NCI-H1092 (cell line): ENCODE measurements at regions not wholly inside any gene's neighbourhood (a gene's known extent, or its start where the extent isn't known, plus 50 kb on each side); places are given as distances from the start of the nearest gene placed in this dataset.

Experiments used
- DNase-seq: peaks from one replicate; lab custom pipeline; 2025; lab: John Stamatoyannopoulos, UW

DNA sequence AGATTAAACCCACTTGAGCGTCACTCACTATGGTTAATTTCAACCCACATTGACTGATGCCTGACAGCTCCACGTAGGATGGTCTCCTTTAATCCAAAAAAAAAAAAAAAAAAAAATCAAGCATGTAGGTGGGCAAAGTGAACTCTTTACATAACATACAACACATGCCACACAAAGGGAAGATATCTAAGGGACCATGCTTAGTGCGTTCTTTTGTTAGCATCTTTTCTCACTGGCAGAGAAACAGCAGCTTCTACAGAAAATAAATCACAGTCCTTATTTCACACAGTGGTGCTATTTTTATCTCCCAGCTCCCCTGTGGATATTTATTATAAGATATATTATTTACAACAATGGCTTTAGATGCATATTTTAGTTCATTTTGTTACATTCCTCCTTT is 652.0 kb upstream of the CELF2 start:
- no peak for DNase-seq

DNA sequence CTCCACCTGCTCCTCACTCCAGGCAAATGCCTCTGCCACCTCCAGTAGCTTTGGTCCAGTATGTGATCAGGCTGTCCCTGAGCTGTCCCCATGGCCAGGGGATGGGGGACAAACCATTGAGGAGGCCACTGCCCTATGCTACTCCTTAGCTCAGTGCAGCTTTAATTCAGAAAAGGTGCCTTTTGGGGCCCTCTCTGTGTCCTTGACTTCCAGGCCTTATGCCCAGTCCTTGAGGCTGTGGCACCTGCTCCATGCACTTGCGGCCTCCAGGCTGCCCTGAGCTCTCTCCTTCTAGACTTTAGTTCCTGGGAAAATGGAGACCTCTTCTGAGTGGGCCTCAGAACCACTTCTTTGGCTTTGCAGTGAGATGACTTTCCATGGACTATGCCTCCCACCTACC is 650.8 kb upstream of the CELF2 start:
- DNase-seq = no peak

GRCh38 chr10:10367264-10367663 is 650.4 kb upstream of the CELF2 start:
- no peak for DNase-seq

- no peak for DNase-seq
Observed at GRCh38 chr10:10368951-10369576, 648.6 kb upstream of the CELF2 start.

DNA sequence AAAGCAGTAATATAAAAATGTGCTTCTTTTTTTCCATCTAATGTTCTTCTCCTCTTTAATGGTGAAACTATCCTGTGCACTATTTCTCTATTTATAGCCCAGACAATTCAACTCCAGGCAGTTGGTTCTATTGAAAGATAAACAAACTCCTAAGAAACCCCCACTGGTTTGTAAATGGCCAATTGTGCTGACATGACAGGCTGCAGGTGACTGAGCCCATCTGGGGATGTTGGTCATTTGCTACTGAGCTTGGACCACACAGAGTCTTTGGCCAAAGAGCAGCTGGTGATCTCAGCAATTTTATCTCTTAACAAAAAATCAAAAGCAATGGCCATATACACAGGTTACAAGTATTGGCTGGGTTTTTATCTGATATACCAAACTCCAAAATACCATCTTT is 631.8 kb upstream of the CELF2 start:
- no peak for DNase-seq

DNA sequence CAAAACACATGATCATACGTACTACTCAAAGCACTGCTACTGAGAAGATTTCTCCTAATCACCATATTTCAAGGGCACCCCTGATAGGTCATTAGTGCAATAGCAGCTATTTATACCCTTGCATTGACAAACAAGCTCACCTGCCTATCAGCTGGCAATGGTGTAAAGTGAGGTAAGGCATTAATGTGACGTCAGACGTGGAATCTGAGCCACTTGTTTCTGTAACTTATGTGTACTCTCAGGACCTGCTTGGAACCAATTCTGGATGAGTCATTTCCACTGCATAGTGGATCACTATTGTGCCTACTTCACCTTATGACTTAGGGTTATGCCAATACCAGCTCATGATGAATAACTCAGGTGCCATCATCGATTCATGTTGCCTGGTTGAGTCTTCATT is 628.5 kb upstream of the CELF2 start:
- DNase-seq = no peak

GRCh38 chr10:10392511-10392910 is 625.2 kb upstream of the CELF2 start:
- DNase-seq = no peak

DNA sequence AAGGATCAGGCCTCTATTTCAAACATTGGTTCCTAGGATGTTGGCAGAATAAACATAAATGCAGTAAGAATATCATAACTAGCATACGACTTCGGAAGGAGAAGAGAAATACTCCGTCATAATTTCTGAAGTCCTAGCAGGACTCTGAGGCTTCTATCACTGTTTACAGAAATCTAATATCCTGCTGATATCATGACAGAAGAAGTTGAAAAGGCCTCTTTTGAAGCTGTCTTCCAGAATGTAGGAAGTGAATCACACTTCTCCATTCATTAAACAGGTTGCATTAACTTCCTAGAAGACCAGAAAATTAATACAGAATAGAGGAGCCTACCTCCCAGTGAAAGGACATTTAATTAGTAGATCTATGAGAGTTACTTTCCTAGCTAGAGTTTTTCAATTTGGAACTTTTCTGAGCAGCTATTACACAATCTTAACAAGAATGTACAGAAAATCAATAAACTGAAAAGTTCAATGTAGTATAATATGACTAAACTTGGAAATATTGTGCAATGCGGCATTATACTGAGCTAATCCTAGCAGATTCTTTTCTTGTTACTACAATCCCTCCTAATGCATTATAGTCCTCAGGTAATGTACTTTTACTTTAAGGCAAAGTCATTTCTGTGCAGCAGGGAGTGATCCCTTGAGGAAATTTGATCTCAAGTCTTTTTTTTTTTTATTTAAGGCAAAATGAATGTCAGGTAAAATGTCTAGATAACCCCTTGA is 622.6 kb upstream of the CELF2 start:
- DNase-seq = no peak

- DNase-seq = no peak
Observed at GRCh38 chr10:10396601-10397000, 621.1 kb upstream of the CELF2 start.

DNA sequence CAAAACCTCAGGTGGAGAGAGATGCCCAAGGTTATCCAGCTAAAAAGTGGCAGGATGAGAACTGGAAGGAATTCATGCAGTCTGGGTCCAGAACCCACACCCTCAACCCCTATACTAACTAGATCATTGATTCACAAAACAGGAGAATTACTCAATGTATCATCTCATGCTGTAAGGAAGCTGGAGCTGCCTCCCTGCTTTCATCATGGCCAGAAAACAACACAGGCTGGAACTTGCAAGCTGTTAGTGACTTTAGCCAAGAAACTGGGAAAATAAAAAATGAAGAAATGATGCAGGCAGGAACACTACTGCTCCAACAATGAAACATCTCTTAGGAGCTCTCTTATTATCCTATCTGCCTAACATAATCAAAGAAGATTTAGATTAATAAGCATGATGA is 619.8 kb upstream of the CELF2 start:
- no peak for DNase-seq

- DNase-seq = no peak
Observed at GRCh38 chr10:10403762-10404161, 613.9 kb upstream of the CELF2 start.

- no peak for DNase-seq
Observed at GRCh38 chr10:10417671-10418070, 600.0 kb upstream of the CELF2 start.

GRCh38 chr10:10418387-10418786 is 599.3 kb upstream of the CELF2 start:
- DNase-seq = no peak

GRCh38 chr10:10421071-10421470 is 596.6 kb upstream of the CELF2 start:
- DNase-seq = no peak

- DNase-seq = no peak
Observed at GRCh38 chr10:10431422-10432066, 586.1 kb upstream of the CELF2 start.

DNA sequence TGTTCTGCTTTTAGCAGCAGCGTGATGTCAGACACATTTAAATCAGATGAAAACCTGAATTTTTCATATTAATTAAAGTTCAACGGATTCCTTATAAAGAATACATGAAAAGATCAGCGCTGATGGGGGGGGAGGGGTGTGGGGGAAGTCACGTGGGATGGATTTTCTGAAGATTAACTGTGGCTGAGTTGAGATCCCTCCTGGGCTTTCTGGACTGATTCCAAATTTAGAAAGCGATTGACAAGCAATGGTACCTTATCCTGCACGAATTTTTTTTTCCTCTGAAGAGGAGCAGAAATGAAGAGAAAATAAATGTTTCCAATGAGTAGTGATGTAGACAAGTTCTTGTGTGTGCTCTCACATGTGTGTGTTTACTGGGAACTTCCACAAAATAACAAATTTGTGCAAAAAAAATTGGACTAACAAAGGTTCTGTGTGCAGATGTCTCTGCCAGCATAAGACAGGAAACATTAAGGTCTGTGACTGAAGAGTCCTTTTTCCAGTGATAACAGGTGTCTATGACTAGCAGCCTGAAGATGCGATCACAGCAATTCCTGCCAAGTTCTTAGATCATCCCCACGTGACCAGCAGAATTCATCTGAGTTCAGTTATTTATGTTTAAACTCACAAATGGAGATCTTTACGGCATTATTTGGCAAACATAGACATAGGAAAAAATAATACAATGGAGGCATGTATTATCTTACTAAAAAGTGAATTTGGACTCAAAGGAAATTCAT is 585.2 kb upstream of the CELF2 start:
- DNase-seq = no peak

DNA sequence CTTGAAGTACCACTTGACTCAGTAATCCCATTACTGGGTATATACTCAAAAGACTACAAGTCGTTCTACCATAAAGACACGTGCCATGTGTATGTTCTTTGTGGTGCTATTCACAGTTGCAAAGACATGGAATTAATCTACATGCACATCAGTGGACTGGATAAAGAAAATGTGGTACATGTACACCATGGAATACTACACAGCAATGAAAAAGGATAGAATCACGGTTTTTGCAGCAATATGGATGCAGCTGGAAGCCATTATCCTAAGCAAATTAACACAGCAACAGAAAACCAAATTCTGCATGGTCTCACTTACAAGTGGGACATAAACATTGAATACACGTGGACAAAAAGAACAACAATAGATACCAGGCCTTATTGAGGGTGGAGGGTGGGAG is 583.4 kb upstream of the CELF2 start:
- no peak for DNase-seq

DNA sequence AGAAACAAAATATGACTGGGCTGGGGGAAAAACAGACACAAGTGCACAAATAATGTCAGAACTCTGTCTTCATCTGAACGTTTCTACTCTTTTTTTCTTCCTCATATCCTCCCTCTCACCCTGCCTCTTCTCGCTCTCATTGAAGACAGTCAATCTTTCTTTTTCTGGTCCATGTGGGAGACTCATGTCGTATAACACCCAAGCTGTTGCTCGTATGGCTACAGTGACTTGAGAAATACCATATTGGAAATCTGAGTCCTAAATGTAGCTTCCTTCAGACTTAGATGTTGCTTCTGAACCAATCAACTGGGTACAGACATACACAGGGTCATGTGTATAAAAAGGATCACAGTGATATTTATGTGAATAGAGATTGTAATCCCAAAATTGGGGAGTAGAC is 579.8 kb upstream of the CELF2 start:
- DNase-seq = no peak

DNA sequence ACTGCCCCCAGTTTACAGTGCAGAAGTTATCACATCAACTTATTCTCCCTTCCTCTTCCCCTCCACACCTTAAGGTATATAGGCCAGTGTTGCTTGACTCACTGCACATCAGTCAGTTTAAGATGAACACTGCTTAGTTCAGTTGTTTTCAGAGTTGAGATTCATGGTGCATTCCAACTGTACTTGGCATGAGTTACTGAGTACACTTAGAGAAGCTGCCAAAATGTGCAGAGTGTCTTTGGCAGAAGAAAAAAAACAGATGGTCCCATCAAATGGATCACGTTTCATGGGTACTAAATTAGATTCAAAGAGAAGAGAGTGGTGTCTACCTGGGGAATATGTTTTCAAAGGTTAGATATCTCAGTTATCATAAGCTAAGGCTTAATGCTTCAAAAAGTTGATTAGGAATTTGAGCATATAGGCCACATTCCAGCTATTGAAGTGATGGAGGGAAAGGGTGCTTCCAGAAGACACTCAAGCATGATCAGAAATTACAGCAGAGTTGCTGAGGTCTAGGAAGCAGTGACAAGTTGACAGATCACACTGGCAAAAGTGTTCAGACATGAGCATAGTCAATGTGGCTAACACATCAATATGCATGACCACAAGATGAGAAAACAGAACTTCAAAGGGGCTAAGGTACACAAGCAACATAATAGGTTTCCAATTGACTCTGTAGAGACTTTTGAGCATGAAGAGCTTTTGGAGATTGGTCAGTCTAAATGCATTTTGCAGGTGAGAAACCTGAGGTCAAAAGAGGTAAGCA is 579.2 kb upstream of the CELF2 start:
- DNase-seq = no peak

GRCh38 chr10:10456856-10457255 is 560.8 kb upstream of the CELF2 start:
- DNase-seq = no peak

- no peak for DNase-seq
Observed at GRCh38 chr10:10460451-10460850, 557.2 kb upstream of the CELF2 start.
